Spleen (tissue), 7 donors: ENCODE measurements at regions not wholly inside any gene's neighbourhood (a gene's known extent, or its start where the extent isn't known, plus 50 kb on each side); places are given as distances from the start of the nearest gene placed in this dataset.

ENCODE experiments used
- POLR2A ChIP-seq, 3 donors: fragments of 450-650 bp; IDR thresholded peaks; one replicate each; pipeline ENCODE4 v1.5.1; 2017; ENCODE audit warnings: antibody characterized with exemption in 3 of 3, mild to moderate bottlenecking in 1 of 3
- POLR2AphosphoS5 ChIP-seq, 3 donors: sonication (generic); formaldehyde crosslinking; IDR thresholded peaks; one replicate each; pipeline ENCODE4 v1.5.1; 2017; ENCODE audit warnings: antibody characterized with exemption in 3 of 3
- TF ChIP-seq, protein P1 (sequence below), 11 experiments: fragments of 200-600 bp in 7 of 11; fragments of 450-650 bp in 4 of 11; sonication (generic) in 4 of 11; IDR thresholded peaks in 8 of 11; conservative IDR thresholded peaks in 3 of 11; 1 replicate in 7 of 11; 2 replicates in 4 of 11; pipeline versions ENCODE4 v1.4.0 to v1.8.0; 2016 to 2021; ENCODE audit warnings: antibody characterized with exemption in 11 of 11, inconsistent platforms in 4 of 11, mild to moderate bottlenecking in 1 of 11
- donor health status: DM: no; HTN: no; CAD: no; lungs with moderate emphysema.
- donor health status: DM: no; HTN: no; CAD: no.
- donor health status: DM: no; HTN: no; CAD: no.

DNA sequence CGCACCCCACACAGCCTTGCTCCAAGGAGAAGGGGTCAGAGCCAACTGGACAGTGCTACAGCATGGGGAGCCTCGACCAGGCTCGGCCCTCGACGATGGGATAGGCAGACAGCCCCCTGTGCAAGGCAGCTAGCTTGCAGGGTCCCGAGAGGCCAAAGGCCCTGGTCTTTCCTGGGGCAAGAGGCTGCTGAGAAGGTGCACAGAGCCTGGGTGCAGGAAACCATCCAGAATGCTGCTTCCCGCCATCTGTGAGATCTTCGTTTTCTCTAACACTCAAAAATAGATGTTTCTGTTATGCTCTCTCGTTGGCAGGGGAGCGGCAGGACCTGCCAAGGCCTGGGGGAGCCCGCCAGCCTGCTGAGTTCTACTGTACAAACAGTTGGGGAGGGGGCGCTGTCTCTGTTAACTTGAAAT lies 168.0 kb upstream of the RTL1 start:
- TF ChIP-seq, protein P1, sequence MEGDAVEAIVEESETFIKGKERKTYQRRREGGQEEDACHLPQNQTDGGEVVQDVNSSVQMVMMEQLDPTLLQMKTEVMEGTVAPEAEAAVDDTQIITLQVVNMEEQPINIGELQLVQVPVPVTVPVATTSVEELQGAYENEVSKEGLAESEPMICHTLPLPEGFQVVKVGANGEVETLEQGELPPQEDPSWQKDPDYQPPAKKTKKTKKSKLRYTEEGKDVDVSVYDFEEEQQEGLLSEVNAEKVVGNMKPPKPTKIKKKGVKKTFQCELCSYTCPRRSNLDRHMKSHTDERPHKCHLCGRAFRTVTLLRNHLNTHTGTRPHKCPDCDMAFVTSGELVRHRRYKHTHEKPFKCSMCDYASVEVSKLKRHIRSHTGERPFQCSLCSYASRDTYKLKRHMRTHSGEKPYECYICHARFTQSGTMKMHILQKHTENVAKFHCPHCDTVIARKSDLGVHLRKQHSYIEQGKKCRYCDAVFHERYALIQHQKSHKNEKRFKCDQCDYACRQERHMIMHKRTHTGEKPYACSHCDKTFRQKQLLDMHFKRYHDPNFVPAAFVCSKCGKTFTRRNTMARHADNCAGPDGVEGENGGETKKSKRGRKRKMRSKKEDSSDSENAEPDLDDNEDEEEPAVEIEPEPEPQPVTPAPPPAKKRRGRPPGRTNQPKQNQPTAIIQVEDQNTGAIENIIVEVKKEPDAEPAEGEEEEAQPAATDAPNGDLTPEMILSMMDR (IDR thresholded peaks at IDR 0.05 in 8 of 11, conservative IDR thresholded peaks at IDR 0.05 in 3 of 11) = no peak
- TF ChIP-seq POLR2AphosphoS5 (IDR thresholded peaks at IDR 0.05) (no peak), POLR2A (IDR thresholded peaks at IDR 0.05) (no peak)
